Left cardiac atrium (tissue), 4 donors: ENCODE measurements at regions not wholly inside any gene's neighbourhood (a gene's known extent, or its start where the extent isn't known, plus 50 kb on each side); places are given as distances from the start of the nearest gene placed in this dataset.
"Not testable (repeated sequence)": the region's sequence is repeated elsewhere in the genome, so short reads cannot be mapped to it uniquely, and the experiment has no call there.

Source experiments
- ATAC-seq, 2 donors: fragments of 200-7000 bp; cut with Tn5 transposase; one replicate each; pipeline ENCODE4 v1.9.1; 2020; ENCODE audit warnings: mild to moderate bottlenecking in 2 of 2, moderate library complexity in 2 of 2
- DNase-seq: peaks from one replicate; pipeline ENCODE4 v3.0.0-alpha.2; 2020
- intact Hi-C, 2 donors: fragments of 100-400 bp; cut with DNase I; formaldehyde crosslinking; loops; one replicate each; pipeline versions ENCODE4 v1.14.1 to v1.15.1; 2022 to 2023
- donor health status: DM: no; HTN: yes; CAD: no.
- donor health status: DM: no; HTN: yes; CAD: no; lungs with severe emphysema.
- donor health status: DM: yes; HTN: yes; CAD: no.
- donor health status: Dilated cardiomyopathy.

DNA sequence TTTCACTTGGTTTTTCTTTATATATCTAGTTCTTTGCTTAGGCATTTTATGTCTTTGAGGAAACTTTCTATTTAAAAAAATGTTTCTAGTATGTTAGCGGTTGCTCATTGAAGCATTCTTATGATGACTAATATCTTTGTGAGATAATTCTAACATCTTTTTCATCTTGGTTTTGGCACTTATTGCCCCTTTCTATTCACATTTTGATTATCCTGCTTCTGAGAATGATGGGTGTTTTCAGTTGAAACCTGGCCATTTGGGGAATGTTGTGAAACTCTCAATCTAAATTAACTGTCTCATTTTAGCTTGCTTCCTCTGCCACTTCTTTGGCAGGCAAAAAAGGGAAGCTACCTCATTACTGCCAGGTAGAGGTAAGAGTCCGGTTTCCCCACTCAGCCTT lies 683.1 kb downstream of the DOK5 start:
- intact Hi-C loops = no loop called here
- no peak for DNase-seq
- ATAC-seq = no peak

DNA sequence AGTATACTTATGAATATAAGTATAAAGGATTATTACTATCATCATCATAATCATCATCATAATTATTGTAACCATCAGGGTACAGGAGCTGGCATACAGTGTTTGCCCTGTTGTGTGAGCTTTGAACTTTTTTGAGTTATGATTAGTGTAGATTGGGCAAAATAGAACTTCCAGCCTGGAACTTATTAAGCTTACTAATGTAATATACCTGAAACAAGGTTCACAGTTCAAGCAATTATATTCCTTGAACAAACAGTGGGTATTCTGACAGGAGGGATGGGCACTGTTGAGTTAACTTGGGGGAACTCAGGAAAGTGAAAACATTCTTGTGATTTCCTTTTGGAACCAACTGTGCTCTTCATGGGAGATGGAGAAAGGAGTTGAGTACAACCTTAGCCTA lies 680.0 kb downstream of the DOK5 start:
- ATAC-seq (no peak), DNase-seq (no peak)
- intact Hi-C loops = no loop called here

DNA sequence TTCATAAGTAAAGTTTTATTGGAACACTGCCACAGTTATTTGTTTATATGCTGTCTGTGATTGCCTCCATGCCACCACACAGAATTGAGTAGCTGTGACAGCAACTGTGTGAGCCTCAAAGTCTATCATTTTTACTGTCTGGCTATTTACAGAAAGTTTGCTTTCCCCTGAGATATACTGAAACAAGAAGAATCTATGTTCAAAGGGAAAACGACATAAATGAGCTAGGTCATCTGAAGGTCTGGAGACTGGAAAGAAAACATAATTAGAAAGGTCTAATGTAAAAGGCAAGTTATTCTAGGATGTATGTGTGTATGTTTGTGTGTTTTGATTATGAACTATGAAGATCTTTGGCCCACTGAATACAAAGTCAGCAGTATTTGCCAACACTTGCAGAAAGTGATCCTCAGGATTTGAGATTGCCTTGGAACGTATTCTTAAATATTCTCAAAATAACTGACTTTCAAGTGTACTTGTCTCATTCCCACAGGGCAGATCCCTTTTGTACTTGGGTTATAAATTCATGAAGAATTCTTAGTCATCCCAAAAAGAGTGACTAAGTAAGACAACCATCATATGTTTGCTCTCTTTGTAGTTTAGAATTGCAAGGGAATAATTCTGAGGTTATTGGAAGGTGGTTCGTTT lies 677.7 kb downstream of the DOK5 start:
- DNase-seq (no peak), ATAC-seq (no peak)
- intact Hi-C loops = no loop called here

DNA sequence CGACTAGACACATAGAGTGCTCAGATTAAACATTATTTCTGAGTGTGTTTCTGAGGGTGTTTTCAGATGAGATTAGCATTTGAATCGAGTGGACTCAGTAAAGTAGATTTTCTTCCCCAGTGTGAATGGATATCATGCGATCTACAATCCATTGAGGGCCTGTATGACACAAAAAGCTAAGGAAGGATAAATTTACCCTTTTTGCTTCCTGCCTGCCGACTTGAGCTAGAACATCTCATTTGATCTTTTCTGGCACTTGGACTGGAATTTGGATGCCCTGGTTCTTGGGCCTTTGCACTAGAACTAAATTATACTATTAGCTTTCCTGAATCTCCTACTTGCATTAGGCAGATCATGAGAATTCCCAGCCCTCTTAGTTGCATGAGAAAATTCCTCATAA lies 675.8 kb downstream of the DOK5 start:
- ATAC-seq = no peak
- DNase-seq = no peak
- intact Hi-C loops = no loop called here

DNA sequence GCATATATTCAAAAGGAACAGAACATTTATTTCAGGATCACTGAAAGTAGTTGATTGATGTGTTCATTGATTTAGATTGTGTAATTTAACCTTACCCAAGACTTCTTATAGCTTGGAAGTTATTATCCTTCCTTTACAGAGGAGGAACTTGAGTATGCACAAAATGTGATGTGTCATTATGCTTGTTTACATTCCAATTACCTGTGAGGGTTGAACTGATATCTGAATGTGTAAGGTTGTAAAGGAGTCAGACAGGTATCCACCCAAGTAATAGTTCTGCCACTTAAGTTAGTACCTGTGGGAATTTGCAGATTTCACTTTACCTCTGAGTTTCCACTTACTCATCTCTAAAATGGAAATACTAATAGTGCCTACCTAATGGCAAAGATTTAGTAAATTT lies 668.2 kb downstream of the DOK5 start:
- no peak for ATAC-seq
- DNase-seq = no peak
- intact Hi-C loops = no loop called here

DNA sequence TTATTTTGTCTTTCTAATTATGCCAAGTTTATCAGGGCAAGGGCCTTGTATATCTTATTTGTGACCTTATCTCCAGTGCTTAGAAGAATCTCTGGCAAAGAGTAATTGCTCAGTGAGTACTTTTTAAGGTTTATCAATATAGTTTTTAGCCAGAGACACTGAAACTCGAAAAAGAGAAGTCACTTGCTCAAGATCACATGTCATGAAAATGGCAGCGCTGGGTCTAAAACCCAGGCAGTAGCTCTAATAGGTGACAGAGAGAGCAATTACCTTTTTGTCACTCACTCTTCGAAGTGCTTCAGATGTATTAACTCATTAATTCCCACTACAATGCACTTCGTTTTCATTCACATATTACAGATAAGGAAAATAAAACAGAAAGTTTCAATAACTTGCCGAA lies 667.5 kb downstream of the DOK5 start:
- ATAC-seq = no peak
- intact Hi-C loops = no loop called here
- DNase-seq = no peak

DNA sequence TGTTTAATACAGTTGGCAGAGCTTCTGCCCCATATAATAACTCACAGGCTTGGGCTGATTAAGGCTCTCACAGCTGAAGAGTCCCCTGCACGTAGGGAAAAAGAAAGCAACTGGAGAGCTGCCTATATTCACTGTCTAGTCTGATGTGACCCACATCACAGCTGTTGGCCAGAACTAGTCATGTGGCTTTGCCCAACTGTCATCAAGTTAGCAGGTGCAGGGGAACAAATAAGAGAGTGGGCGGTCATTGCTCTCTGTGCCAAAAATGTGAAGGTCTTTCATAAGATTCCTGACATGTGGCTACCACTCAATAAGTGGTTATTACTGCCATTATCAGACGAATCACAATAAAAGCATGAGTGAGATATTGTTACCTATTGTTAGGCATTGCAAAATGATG lies 665.2 kb downstream of the DOK5 start:
- intact Hi-C loops = no loop called here
- DNase-seq = no peak
- peak; percentile 23 to 32 for ATAC-seq

DNA sequence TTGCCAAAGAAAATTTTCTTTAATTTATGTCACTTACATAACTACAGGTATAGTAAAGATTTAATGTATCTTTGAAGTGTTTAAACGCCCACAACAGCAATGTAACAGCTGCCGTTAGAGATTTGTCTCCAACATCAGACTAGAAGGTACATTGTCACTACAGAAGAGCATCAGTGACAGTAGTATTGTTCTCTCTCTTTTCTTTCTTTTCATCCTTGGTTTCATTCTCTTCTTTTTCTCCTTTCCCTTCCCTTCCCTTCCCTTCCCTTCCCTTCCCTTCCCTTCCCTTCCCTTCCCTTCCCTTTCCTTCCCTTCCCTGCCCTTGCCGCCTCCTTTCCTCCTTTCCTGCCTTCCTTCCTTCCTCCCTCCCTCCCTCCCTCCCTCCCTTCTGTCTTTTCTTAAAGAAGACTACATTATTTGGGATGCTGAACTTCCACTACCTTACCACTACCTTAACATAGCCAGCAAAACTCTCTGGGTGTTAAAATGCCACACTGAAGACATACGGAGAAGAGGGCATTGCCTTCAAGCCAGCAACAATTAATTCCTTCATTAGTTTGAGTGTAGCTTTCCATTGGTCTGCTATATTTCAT lies 663.9 kb downstream of the DOK5 start:
- intact Hi-C loops = no loop called here
- DNase-seq = no peak
- no peak for ATAC-seq

DNA sequence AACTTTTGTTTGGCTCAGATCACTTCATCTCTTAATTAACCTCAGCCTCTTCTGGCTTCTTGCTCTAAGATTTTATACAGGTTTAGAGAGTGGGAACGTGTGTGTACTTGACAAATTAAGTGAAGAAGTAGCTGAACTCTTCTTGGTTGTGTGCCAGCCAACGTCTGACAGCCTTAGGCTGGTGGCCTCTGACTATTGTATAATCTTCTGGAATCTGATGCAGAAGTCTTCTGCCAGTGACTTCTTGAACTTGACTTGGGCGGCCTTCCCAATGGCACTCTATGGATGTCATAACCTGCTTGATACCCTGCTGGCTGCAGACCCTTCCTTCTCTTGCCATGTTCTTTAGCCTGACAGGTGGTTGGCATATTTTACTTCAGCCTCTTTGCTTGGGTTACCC lies 660.5 kb downstream of the DOK5 start:
- intact Hi-C loops = no loop called here
- DNase-seq (no peak), ATAC-seq (no peak)

DNA sequence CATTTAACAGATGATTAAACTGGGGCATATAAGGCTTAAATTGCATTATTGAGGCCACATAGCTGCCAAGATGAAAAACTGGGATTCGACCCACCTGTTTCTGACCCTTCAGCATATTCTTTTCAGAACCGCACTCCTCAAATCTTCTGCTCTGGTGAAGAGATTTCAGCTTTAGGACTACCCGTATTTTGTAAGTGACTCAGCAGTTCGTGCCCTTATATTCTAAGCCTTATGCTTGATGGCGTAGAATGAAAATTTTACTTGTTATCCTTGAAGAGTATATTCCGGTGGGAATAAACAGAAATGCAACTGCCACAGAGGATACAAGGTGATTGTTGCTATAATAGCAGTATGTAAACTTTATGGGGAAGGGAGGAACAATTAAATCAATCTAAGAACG lies 657.1 kb downstream of the DOK5 start:
- intact Hi-C loops = no loop called here
- no peak for ATAC-seq
- no peak for DNase-seq

DNA sequence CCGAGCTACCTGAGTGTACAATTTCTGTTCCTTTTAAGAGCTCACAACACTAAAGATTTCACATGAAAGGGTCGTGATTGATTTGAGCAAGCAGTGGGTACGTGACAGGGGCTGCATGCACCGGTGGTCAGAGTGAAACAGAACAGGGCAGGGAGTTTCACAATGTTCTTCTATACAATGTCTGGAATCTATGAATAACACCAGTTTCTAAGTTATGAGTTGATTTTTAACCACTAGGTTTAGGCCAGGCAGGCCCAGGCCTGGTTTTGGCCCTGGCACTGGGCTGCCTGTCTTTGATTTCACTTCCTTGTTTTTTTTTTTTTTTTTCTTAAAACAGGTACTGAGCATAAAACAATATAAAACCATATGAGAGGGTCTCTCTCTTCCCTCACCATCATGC lies 642.2 kb downstream of the DOK5 start:
- ATAC-seq, intact Hi-C loops, DNase-seq: not testable (repeated sequence)

DNA sequence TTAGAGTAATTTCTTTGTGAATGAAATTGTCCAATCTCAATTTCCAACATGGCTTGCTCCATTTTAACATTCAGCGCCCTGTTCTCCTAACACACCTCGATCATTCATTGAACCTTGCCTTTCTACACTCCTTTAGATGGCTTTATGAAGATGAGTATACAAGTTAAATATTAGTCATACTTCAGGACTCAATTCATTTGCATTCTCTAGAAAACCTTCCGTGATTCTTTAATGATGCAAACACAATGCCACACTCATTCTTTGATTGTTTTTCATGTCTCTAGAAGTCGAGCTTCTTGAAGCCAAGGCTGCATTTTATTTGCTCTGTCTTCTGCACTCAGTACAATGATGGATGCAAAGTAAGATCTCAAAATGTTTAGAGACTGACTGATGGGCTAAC lies 641.2 kb downstream of the DOK5 start:
- DNase-seq (no peak), ATAC-seq (no peak)
- intact Hi-C loops = no loop called here

DNA sequence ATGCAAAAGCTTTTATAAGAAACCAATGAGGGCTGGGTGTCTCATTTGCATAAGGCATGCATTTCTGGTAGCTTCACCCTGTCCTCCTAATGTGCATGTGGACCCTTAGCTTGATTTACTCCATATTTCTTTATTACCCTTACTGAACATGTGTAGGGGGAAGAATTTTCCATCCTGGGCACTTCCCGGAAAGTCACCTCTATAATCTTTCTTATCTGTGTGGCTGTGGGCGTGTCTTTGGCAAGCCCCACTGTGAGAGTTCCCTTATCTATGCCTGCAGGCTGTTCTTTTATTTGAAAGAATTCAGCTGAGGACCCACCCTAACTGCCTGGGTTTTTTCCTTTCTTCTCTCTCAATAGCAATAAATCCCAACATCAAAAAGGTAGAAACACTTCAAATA lies 627.8 kb downstream of the DOK5 start:
- ATAC-seq (peak in 1 of 2 donors; percentile 44), DNase-seq (peak; percentile 27)
- intact Hi-C loops = no loop called here

DNA sequence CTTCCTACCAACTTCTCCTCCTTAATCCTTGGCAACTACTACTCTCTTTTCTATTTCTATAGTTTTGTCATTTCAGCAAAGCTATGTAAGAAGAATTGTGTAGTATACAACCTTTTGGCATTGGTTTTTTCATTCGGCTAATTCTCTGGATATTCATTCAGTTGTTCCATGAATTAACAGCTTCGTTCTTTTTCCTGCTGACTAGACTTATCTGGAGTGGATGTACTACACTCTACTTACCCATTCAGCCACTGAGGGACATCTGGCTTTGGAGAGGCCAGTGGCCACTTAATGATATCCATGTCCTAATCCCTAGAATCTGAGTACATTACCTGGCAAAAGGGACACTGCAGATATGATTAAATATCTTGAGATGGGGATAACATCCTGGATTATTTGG lies 623.9 kb downstream of the DOK5 start:
- intact Hi-C loops = no loop called here
- DNase-seq (no peak), ATAC-seq (no peak)

DNA sequence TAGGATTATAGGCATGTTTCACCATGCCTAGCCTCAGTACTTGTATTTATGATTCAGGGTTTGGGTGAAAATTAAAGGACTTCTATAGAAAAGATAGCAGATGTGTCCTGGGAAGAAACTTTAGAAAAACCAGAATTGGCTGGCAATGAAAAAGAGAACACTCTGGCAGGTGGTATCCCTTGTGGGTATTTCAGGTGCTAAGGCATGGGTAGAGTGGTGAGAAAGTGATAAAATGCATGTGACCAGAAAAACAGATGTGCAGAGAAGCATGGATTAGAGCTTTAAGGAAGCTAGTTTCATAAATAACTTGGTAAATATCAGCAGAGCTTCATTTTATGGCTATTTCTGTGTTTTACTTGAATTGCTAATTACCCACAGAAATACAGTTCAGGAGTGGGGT lies 622.2 kb downstream of the DOK5 start:
- ATAC-seq = no peak
- intact Hi-C loops = no loop called here
- no peak for DNase-seq

DNA sequence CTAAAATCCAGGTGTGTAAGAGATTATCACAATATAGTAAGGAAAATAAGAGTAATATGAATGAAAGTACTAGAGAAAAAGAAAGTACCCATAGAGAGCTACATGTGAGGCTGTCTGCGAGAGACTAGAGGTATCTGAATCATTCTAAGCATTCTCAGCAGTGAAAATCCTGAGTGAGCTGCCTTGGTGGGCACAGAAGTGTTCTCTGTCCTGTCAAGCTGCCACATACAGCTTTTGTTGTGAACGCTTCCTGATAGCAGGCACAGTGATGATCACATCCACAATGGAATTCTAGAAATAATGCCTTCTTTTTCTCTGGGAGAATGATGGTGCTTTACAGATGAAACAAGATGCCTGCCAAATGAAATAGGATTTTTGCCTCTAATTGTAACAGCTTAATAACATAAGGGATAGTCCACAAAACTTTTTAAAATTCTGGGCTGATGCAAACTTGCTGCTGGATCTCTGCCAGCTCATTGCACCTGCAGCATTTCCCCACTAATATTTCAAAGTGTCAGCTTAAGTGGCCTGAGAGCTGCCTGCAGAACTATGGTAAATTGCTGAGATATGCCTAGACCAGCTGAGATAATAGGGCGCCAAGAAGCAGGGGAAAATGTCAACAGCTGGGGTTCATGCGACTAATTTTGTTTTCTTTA lies 620.5 kb downstream of the DOK5 start:
- intact Hi-C loops = no loop called here
- DNase-seq = no peak
- peak in 1 of 2 donors; percentile 37 for ATAC-seq

DNA sequence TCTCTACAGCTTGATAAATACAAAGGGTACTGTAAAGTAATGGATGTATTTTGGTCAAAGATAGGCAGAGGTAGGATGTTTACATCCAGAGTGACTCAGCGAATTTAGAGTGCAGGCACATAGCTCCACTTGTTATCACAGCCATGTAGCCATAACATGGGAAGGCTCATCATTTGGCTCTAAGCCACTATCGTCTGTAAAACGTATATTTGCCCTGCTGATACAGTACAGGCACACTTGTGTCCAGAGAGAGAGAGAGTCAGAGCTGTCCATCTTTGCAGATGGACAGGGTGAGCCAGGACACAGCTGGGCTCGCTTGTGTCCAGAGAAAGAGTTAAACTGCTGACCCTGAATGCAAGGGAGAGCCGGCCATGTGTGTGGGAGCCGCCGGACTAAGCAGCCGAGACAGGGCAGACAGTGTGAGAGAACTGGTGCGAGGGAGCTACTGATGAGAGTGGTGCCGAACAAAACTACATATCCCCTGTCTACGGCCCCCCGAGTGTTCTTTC lies 619.0 kb downstream of the DOK5 start:
- peak in 1 of 2 donors; percentile 38 for ATAC-seq
- intact Hi-C loops = no loop called here
- DNase-seq = no peak

DNA sequence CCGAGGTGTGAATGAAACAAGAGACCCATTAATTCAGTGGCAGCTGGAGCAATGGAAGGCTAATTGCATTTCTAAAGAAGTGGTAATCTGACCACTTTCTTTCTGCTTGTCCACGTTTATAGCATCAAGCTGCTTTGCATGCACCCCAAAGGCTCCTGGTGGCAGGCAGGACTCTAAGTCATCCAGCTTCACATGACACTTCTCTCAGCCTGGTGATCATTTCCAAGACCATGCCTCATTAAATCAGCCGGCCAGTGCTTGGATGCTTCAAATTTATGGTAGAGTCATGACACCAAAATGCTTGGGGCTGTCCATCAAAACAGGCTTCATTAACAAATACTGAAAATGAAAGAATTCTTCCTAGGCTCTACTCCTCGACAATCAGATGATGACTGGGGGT lies 614.9 kb downstream of the DOK5 start:
- intact Hi-C loops = no loop called here
- no peak for ATAC-seq

DNA sequence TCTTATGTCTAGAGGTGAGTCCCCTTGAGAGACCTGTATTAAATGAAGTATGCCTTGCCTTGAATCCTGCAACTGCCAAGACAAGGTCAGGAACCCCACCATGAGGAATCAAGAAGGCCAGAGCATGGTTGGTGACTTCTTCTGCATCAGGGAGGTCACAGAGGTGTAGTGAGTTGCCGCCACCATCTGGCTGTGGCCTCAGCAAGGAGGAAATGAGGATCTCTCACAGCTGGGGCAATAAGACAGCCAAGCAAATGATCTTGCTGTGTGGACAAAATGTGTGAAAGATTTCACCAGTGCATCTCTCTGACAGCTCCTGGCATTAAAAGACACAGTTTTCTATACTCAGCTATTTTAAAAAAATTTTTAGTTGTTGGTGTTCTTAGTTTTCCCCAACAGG lies 611.0 kb downstream of the DOK5 start:
- DNase-seq = no peak
- no peak for ATAC-seq
- intact Hi-C loops = no loop called here

More for the DNA sequence above, 614.9 kb downstream of the DOK5 start:
- DNase-seq = no peak

DNA sequence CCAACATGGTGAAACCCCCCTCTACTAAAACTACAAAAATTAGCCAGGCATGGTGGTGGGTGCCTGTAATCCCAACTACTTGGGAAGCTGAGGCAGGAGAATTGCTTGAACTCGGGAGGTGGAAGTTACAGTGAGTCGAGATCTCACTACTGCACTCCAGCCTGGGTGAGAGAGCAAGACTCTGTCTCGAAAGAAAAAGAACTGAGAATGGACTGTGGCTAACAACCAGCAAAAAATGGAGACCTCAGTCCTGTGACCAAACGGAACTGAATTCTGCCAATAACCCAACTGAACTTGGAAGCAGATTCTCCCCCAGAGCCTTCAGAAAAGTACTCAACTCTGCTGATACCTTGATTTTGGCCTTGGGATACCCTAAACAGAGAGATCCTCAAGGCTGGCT lies 604.5 kb downstream of the DOK5 start:
- intact Hi-C loops = no loop called here
- ATAC-seq (no peak), DNase-seq (no peak)
